NCI-H2196 treated with DMSO at 0.1 percent for 48 hours (cell line): ENCODE measurements at regions not wholly inside any gene's neighbourhood (a gene's known extent, or its start where the extent isn't known, plus 50 kb on each side); places are given as distances from the start of the nearest gene placed in this dataset.

Source experiments
- DNase-seq: peaks from one replicate; lab custom pipeline; 2025; ENCODE audit not compliant: unreplicated experiment; lab: John Stamatoyannopoulos, UW

GRCh38 chr12:125738211-125738610 lies 673.0 kb downstream of the AACS start:
- no peak for DNase-seq

DNA sequence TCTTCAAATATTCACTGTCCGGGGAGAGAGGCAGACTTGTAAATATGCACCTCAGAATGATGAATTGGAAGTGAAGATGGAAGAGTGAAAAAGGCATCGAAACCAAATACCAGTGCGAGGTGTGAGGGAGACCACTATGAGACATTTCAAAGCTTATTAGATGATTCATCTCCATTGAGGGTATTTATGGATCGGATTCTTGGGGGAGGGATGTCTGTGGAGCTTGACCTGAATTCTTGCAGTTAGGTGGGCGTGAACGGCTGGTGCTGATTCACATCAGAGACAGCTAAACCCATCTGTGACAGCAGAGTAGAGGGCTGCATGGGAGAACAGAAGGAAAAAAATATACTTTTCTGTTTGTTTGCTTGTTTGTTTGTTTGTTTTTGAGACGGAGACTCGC lies 677.2 kb downstream of the AACS start:
- no peak for DNase-seq

GRCh38 chr12:125744201-125744600 lies 679.0 kb downstream of the AACS start:
- no peak for DNase-seq

- DNase-seq: no peak
Observed at GRCh38 chr12:125755512-125755911, 690.3 kb downstream of the AACS start.

- no peak for DNase-seq
Observed at GRCh38 chr12:125766091-125766490, 700.9 kb downstream of the AACS start.

- DNase-seq: no peak
Observed at GRCh38 chr12:125772403-125772802, 707.2 kb downstream of the AACS start.

DNA sequence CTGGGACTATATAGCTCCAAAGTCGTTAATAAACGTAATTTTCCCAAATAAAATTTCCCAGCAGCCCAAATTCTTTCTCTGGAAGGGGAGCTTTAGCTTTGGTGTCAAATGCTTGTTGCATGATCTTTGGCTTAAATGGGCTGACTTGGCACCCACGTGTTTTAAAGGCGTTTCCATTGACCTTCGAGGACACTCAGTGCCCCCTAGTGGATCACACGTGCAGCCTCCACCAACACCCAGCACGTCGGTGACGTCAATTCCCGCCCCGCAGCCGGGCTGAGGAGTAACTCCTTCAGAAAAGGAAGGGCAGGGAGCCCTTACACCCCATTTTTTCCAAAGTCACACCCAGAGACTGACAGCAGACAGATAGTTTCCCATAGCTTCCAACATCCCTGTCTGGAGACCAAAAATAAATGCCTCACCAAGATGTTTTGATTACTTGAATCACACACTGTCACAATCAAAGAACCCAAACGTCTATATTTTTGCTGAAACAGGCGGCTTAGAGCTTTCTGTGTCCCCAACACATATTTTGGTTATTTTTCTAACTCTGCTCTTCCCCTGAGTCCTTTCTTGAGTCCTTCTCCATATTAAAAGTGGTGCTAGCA lies 707.9 kb downstream of the AACS start:
- no peak for DNase-seq

DNA sequence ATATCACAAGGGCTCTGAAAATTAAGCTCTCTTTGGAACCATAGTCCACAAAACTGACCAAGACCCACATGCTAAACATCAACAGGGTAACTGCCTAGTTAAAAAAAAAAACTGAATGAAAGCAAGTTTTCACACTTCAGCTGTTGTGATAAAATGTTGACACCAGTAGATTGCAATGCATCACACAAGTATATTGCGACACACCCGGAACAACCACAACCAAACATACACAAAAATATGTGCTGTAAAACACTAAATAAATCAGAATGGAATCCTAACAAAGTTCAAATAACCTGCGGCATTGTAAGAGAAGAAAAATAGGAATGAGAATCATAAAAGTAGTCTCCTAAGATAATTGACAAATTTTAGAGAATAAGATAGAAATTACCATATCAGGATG lies 710.3 kb downstream of the AACS start:
- DNase-seq: no peak

GRCh38 chr12:125776212-125776611 lies 711.0 kb downstream of the AACS start:
- no peak for DNase-seq

DNA sequence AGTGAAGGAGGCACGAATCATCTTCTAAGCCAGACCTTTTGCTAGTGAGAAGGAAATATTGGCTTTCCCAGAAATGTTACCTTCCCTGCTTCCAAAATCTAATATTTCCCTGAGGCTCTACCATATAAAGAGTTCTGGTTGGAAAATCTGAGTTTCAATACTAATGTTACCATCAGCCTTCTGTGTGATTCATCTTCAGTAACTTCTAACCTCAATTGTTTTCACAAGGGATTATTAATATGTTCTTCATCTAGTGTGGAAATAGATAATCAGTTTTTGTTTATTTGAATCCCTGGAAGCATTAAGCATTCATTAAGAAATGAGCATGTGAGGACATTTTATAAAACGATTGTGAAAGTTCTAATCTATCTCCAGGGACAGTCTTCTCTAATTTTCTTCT lies 720.9 kb downstream of the AACS start:
- no peak for DNase-seq

DNA sequence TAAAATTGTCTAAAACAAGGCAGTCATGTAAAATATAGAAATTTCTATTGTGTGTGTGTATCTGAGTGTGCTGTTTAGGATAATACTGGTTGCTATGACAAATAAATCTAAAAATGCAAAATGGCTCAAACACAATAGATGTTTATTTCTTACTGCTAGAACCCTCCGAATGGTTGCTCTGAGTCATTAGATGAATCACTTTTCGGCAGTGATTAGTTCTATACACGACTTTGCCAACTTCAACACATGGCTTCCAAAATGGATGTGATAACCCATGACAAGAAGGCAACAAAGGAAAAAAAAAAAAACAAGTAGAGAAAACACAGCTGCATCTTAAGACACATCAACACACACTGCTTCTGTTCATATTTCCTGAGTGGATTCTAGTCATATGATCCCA lies 729.2 kb downstream of the AACS start:
- DNase-seq: no peak

GRCh38 chr12:125797421-125798175 lies 732.4 kb downstream of the AACS start:
- no peak for DNase-seq

DNA sequence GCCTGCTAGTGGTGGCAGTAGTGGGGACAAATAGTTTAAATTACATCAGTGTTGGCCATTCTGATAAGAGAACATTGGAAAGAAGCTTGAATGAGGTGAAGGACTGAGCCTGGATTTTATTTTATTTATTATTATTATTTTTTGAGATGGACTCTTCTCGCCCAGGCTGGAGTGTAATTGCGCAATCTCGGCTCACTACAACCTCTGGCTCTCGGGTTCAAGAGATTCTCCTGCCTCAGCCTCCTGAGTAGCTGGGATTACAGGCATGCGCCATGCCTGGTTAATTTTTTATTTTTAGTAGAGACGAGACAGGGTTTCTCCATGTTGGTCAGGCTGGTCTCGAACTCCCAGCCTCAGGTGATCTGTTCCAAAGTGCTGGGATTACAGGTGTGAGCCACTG lies 739.4 kb downstream of the AACS start:
- no peak for DNase-seq

- no peak for DNase-seq
Observed at GRCh38 chr12:125824276-125824675, 759.0 kb downstream of the AACS start.

- DNase-seq: no peak
Observed at GRCh38 chr12:125835852-125836251, 770.6 kb downstream of the AACS start.

GRCh38 chr12:125836647-125837046 lies 771.4 kb downstream of the AACS start:
- no peak for DNase-seq

- no peak for DNase-seq
Observed at GRCh38 chr12:125841332-125841731, 776.1 kb downstream of the AACS start.

DNA sequence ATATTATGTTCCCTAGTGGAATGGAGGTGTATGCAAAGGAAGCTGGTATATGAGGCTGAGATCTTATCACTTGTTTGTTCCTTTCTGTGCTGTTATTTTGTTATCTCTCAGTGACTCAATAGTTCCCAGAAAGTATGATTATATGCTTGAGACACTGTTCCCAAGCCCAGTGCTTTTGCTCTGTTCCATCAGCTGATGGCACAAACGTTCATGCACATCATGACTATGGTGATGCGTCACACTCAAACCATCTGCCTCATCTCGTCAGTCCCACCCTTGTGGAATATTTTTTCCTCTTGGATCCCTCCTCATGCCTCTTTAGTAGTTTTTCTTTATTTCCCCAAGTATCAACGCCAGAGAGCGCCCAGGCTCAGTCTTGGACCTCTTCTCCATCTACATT lies 786.9 kb downstream of the AACS start:
- no peak for DNase-seq

DNA sequence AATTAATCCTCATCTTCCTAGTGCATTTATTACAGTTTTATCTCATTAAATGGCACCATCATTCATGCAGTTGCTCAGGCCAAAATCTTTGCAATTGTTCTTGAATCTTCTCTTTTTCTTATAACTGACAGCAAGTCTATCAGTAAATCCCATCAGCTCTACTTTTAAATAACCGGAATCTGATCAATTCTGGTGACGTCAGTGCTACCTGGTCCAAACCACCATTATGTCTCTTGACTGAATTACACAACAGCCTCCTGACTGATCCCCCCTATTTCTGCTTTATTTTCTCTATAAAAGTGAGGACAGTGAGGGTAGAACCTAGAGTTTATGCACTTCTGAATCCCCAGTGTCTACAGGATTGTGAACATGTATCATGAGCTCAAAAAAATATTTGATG lies 787.4 kb downstream of the AACS start:
- DNase-seq: no peak

DNA sequence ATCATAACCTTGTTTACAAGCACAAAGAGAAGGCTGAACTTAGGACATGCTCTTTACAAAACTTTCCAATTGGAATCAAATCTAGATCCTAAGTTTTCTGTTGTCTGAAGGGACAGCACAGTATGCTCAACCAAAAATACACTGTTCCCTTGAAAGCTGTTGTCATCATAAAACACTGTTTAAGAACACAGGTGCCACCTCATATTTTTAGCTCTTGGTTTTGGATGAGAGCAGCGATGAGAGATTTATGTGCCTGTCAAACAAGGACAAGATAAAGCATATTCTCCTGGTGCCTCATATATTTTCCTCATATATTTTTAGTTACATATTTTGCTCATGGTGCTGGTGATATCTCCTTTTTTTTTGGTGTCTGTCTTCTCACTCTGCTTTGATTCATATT lies 788.4 kb downstream of the AACS start:
- DNase-seq: no peak

DNA sequence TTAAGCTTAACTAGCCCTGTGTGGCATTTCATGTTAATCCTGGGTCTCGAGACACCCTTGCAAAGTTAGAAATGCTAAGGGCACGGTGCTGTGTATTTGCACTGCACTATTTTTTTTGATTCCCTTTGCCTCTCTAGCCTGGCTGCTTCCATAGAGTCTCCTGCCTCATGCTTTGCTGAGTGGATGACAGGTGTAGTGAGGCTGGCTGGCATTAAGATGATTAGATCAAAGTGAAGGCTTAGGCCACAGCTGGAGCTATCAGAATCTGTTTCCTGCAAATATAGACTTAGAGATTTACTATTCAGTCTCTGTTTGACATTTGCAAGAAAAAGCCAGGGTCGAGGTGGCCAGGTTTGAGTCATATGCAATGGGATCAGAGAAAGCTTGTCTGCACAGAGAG lies 791.1 kb downstream of the AACS start:
- no peak for DNase-seq

- DNase-seq: no peak
Observed at GRCh38 chr12:125856896-125857295, 791.7 kb downstream of the AACS start.
